Thoracic aorta (tissue), 2 donors: ENCODE measurements at regions not wholly inside any gene's neighbourhood (a gene's known extent, or its start where the extent isn't known, plus 50 kb on each side); places are given as distances from the start of the nearest gene placed in this dataset.

ENCODE experiments used
- ATAC-seq: fragments of 150-250 bp; one replicate; pipeline ENCODE4 v1.8.0; 2017; ENCODE audit warnings: low read depth; ENCODE audit not compliant: insufficient number of reproducible peaks, low FRiP score
- DNase-seq: peaks from one replicate; pipeline ENCODE4 v3.0.0-alpha.2; 2020; ENCODE audit warnings: low spot score
- H3K27ac ChIP-seq, 2 donors: fragments of 200-600 bp; sonication (generic); 1 replicate in 1 of 2; 2 replicates in 1 of 2; pipeline ENCODE4 v1.5.1; 2016; ENCODE audit warnings: mild to moderate bottlenecking in 2 of 2, moderate library complexity in 2 of 2
- H3K27me3 ChIP-seq: fragments of 200-600 bp; sonication (generic); replicated peaks from 2 replicates; pipeline ENCODE4 v1.6.0; 2016; ENCODE audit warnings: mild to moderate bottlenecking; ENCODE audit not compliant: insufficient read depth
- H3K36me3 ChIP-seq: fragments of 200-600 bp; sonication (generic); one replicate; pipeline ENCODE4 v1.5.1; 2016
- H3K4me1 ChIP-seq, 2 donors: fragments of 200-600 bp; sonication (generic); 1 replicate in 1 of 2; 2 replicates in 1 of 2; pipeline versions ENCODE4 v1.5.1 to v1.6.0; 2016; ENCODE audit warnings: low read depth in 2 of 2, mild to moderate bottlenecking in 1 of 2; ENCODE audit not compliant: control insufficient read depth in 1 of 2
- H3K4me3 ChIP-seq: fragments of 200-600 bp; sonication (generic); 2 replicates; pipeline ENCODE4 v1.5.1; 2016; ENCODE audit warnings: mild to moderate bottlenecking
- H3K9me3 ChIP-seq: fragments of 200-600 bp; sonication (generic); 2 replicates; pipeline ENCODE4 v1.5.1; 2016
- CTCF ChIP-seq: fragments of 200-600 bp; sonication (generic); IDR thresholded peaks from one replicate; pipeline ENCODE4 v1.5.1; 2019; ENCODE audit warnings: antibody characterized with exemption

- H3K9me3 ChIP-seq = no peaks in the 10 kb centered on the region
- H3K27me3 ChIP-seq = no peaks in the 10 kb centered on the region
- no peak overlapping the region for H3K27ac ChIP-seq
- H3K4me3 ChIP-seq = no peak overlapping the region
- TF ChIP-seq CTCF = no peak
- H3K36me3 ChIP-seq = no peaks in the 10 kb centered on the region
- H3K4me1 ChIP-seq = peaks cover 3 to 31% of the 10 kb centered on the region in 2 donors
- ATAC-seq (no peak), DNase-seq (no peak)
These were observed 98.7 kb upstream of the PLXNC1 start for GRCh38 chr12:94049718-94050117.

GRCh38 chr12:94053676-94054075, 94.7 kb upstream of the PLXNC1 start:
- no peak for DNase-seq
- H3K27me3 ChIP-seq = no peaks in the 10 kb centered on the region
- H3K4me1 ChIP-seq = peaks cover 0 to 30% of the 10 kb centered on the region in 2 donors
- H3K9me3 ChIP-seq = no peaks in the 10 kb centered on the region
- H3K4me3 ChIP-seq = no peak overlapping the region
- no peaks in the 10 kb centered on the region for H3K36me3 ChIP-seq
- H3K27ac ChIP-seq = no peak overlapping the region
- no peak for TF ChIP-seq CTCF
- ATAC-seq = no peak

GRCh38 chr12:94055528-94055927, 92.8 kb upstream of the PLXNC1 start:
- no peaks in the 10 kb centered on the region for H3K9me3 ChIP-seq
- no peak for DNase-seq
- TF ChIP-seq CTCF = no peak

GRCh38 chr12:94056419-94057158, 91.8 kb upstream of the PLXNC1 start:
- DNase-seq = no peak
- no peak for ATAC-seq
- Histone ChIP-seq H3K9me3 (no peaks in the 10 kb centered on the region), H3K4me1 (peaks cover 0 to 29% of the 10 kb centered on the region in 2 donors), H3K27me3 (no peaks in the 10 kb centered on the region), H3K27ac (peak overlapping the region in 1 of 2 donors; percentile 76), H3K36me3 (no peaks in the 10 kb centered on the region), H3K4me3 (no peak overlapping the region)
- TF ChIP-seq CTCF = no peak

More at GRCh38 chr12:94055528-94055927, 92.8 kb upstream of the PLXNC1 start:
- Histone ChIP-seq H3K36me3 (no peaks in the 10 kb centered on the region), H3K4me3 (no peak overlapping the region), H3K27me3 (no peaks in the 10 kb centered on the region), H3K27ac (no peak overlapping the region), H3K4me1 (peaks cover 0 to 29% of the 10 kb centered on the region in 2 donors)
- no peak for ATAC-seq

- Histone ChIP-seq H3K4me3 (no peak overlapping the region), H3K27me3 (no peaks in the 10 kb centered on the region), H3K9me3 (no peaks in the 10 kb centered on the region), H3K4me1 (peaks cover 0 to 27% of the 10 kb centered on the region in 2 donors), H3K27ac (peak overlapping the region; percentile 42 to 76), H3K36me3 (no peaks in the 10 kb centered on the region)
- no peak for DNase-seq
- ATAC-seq = peak; percentile 66
- no peak for TF ChIP-seq CTCF
These were observed 90.9 kb upstream of the PLXNC1 start for GRCh38 chr12:94057262-94058151.
